Type B pancreatic cell (in vitro differentiated cells): ENCODE measurements at regions not wholly inside any gene's neighbourhood (a gene's known extent, or its start where the extent isn't known, plus 50 kb on each side); places are given as distances from the start of the nearest gene placed in this dataset.
A peak's percentile ranks its signal among the peaks of the same experiment; 100 is the strongest.

ENCODE experiments used
- DNase-seq: peaks from one replicate; pipeline ENCODE4 v3.0.0; 2021; ENCODE audit warnings: mixed read lengths; ENCODE audit not compliant: unreplicated experiment; ENCODE audit errors: extremely low spot score
- H3K27ac Mint-ChIP-seq: 2 replicates; pipeline ENCODE4 v1.8.0; 2021; ENCODE audit warnings: mild to moderate bottlenecking, mixed read lengths
- H3K27me3 Mint-ChIP-seq: 2 replicates; pipeline ENCODE4 v1.8.0; 2021; ENCODE audit warnings: mixed read lengths
- H3K36me3 Mint-ChIP-seq: 2 replicates; pipeline ENCODE4 v1.8.0; 2021; ENCODE audit warnings: mixed read lengths
- H3K4me1 Mint-ChIP-seq: one replicate; pipeline ENCODE4 v1.8.0; 2021; ENCODE audit warnings: mixed read lengths; ENCODE audit not compliant: unreplicated experiment
- H3K4me3 Mint-ChIP-seq: 2 replicates; pipeline ENCODE4 v1.8.0; 2021; ENCODE audit warnings: mild to moderate bottlenecking, mixed read lengths
- H3K9me3 Mint-ChIP-seq: 2 replicates; pipeline ENCODE4 v1.8.0; 2021; ENCODE audit warnings: mixed read lengths
- TF ChIP-seq, protein P1 (sequence below): fragments of 200-600 bp; sonication (generic); conservative IDR thresholded peaks from 2 replicates; pipeline ENCODE4 v1.5.0; 2021; ENCODE audit warnings: antibody characterized with exemption, mild to moderate bottlenecking

DNA sequence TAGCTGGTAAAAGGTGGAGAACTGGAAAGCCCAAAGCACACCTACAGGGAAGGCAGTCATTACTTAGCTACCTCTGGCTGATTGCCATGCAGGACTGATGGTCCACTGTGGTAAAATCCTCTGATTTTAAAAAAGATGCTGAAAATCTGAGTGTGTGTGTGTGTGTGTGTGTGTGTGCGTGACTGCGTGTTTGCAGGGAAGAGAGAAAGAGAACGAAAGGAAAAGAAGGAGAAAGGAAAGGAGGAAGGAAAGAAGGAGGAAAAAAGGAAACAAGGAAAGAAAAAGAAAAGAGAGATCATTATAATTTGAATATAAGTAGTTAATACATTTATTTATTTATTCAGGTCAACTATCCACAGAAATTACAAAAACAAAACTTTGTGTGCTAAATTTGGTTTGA, 488.7 kb upstream of the KCNMB2 start:
- Mint-ChIP-seq H3K27ac (no peak overlapping the region), H3K9me3 (peaks cover 7% of the 10 kb centered on the region), H3K4me3 (no peak overlapping the region), H3K4me1 (peaks cover 9% of the 10 kb centered on the region), H3K27me3 (no peaks in the 10 kb centered on the region), H3K36me3 (no peaks in the 10 kb centered on the region)
- TF ChIP-seq, protein P1, sequence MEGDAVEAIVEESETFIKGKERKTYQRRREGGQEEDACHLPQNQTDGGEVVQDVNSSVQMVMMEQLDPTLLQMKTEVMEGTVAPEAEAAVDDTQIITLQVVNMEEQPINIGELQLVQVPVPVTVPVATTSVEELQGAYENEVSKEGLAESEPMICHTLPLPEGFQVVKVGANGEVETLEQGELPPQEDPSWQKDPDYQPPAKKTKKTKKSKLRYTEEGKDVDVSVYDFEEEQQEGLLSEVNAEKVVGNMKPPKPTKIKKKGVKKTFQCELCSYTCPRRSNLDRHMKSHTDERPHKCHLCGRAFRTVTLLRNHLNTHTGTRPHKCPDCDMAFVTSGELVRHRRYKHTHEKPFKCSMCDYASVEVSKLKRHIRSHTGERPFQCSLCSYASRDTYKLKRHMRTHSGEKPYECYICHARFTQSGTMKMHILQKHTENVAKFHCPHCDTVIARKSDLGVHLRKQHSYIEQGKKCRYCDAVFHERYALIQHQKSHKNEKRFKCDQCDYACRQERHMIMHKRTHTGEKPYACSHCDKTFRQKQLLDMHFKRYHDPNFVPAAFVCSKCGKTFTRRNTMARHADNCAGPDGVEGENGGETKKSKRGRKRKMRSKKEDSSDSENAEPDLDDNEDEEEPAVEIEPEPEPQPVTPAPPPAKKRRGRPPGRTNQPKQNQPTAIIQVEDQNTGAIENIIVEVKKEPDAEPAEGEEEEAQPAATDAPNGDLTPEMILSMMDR: no peak
- no peak for DNase-seq

DNA sequence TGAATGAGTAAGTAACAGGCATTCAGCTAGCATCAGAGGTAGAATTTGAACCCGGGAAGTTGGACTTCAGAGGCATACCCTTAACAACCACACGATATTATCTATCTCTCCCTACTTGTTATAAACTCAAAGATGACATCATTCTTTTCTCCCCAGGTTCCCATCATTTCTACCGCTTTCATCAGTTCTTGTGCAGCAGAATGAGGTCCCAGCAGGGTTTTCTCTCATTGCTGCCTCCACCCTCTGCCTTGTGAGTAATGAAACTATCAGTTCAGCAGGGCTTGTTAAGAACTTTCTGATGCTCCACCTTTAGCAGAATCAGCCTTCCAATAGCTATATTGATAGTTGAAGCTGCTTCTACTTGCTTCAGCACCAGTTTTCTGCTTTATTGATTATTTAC, 487.5 kb upstream of the KCNMB2 start:
- Mint-ChIP-seq H3K4me3 (no peak overlapping the region), H3K9me3 (peaks cover 7% of the 10 kb centered on the region), H3K36me3 (no peaks in the 10 kb centered on the region), H3K27me3 (no peaks in the 10 kb centered on the region), H3K27ac (no peak overlapping the region), H3K4me1 (peaks cover 13% of the 10 kb centered on the region)
- no peak for DNase-seq
- TF ChIP-seq, protein P1: no peak

DNA sequence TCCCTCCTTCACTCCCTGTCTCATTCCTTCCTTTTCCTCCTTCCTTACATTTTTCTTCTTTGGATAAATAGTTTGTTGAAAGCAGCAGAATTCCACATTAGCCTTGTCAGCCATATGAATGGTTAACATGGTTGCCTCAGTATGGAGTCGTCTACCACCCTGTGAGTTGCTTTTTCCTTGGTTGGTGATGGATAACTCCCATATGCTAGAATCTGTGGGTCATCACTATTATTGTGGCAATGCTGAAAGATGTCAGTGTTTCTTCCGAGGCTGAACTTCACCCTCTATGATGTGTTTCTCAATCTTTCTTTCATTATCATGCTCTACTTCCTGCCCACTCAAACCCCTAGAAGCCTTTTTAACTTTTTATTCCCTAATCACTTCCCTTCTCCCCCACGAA, 481.8 kb upstream of the KCNMB2 start:
- Mint-ChIP-seq H3K4me3 (peak overlapping the region; percentile 5), H3K27me3 (no peaks in the 10 kb centered on the region), H3K9me3 (peaks cover 3% of the 10 kb centered on the region), H3K36me3 (no peaks in the 10 kb centered on the region), H3K4me1 (peaks cover 15% of the 10 kb centered on the region), H3K27ac (no peak overlapping the region)
- TF ChIP-seq, protein P1: no peak
- DNase-seq: no peak

DNA sequence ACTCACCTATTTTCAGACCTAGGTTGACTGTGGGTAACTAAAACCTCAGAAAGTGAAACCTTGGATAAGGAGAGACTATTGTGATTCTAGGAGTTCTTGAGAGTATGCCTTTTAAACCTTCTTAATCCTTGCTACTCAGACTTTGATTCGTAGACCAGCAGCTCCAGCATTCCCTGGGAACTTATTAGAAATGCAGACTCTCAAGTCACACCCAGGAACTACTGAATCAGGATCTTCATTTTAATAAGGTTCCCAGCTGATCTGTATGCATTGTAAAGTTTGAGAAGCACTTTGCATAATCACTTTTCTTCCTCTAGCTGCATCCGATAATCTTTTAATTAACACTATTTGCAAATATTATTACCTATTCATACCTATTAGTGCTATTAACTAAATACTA, 480.3 kb upstream of the KCNMB2 start:
- peaks cover 3% of the 10 kb centered on the region for H3K9me3 Mint-ChIP-seq
- H3K36me3 Mint-ChIP-seq: no peaks in the 10 kb centered on the region
- H3K4me1 Mint-ChIP-seq: peaks cover 14% of the 10 kb centered on the region
- H3K4me3 Mint-ChIP-seq: no peak overlapping the region
- H3K27me3 Mint-ChIP-seq: no peaks in the 10 kb centered on the region
- no peak for DNase-seq
- H3K27ac Mint-ChIP-seq: no peak overlapping the region
- TF ChIP-seq, protein P1: no peak

DNA sequence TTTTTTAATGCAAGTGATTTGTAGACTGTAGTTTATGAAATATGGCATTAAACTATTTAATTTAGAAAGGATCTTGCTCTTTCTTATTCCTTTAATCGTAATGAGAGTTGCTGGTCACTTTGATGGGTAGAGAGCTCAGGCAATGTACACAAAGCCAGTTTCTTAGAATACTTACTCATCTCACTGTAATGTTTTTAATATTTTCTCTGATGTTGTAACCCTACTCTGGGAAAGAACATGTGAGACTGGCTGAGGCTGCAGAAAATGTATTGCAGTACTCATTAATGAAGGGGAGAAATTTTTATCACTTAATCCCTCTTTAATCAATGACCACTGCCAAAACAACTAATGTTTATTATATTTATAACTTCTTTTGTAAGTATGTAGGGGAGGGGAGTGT, 479.4 kb upstream of the KCNMB2 start:
- TF ChIP-seq, protein P1: no peak
- Mint-ChIP-seq H3K27ac (no peak overlapping the region), H3K4me1 (peaks cover 14% of the 10 kb centered on the region), H3K27me3 (no peaks in the 10 kb centered on the region), H3K4me3 (no peak overlapping the region), H3K9me3 (peaks cover 3% of the 10 kb centered on the region), H3K36me3 (no peaks in the 10 kb centered on the region)
- no peak for DNase-seq

DNA sequence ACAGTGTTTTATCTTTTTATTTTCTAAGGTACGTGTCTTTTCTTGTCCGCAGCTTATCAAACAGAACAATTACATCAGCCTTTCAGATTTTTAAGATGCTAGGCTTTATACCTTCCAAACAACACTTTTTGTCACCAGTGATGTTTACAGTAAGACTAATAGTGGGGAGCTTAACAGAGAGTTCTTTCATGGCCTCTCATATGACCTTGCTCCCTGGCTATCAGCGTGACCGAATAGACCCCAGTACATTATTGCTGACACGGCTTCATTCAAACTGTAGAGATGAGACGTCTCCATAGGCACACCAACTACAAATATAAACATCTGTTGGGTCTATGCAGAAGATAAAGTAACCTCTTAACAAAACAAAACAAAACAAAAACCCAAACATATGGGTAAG, 477.6 kb upstream of the KCNMB2 start:
- H3K27me3 Mint-ChIP-seq: no peaks in the 10 kb centered on the region
- no peaks in the 10 kb centered on the region for H3K36me3 Mint-ChIP-seq
- no peak for DNase-seq
- no peak overlapping the region for H3K27ac Mint-ChIP-seq
- peaks cover 18% of the 10 kb centered on the region for H3K4me1 Mint-ChIP-seq
- peaks cover 3% of the 10 kb centered on the region for H3K9me3 Mint-ChIP-seq
- no peak overlapping the region for H3K4me3 Mint-ChIP-seq
- TF ChIP-seq, protein P1: no peak
